ENCODE measurements at regions not wholly inside any gene's neighbourhood (a gene's known extent, or its start where the extent isn't known, plus 50 kb on each side); places are given as distances from the start of the nearest gene placed in this dataset.
"Not testable (repeated sequence)": the region's sequence is repeated elsewhere in the genome, so short reads cannot be mapped to it uniquely, and the experiment has no call there.

DNA sequence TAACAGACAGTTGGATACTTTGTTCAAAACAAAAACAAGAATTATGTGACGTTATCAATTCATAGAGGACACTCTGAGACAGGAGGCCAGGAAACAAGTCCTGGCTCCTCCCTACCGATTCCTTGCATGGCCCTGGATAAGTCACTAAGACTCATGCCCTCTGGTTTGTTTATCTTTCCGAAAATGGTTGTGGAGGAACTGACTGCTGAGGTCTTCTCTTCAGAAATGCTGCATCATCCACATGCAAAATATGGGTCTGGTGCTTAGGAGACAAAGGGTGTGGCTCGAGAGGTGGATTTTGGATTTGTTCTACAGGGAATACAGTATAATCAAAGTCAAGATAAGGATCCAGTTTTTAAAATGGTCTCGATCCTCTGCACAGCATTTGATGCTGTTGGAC, 130.9 kb downstream of the RELL1 start:
- DNase-seq, result no peak
- intact Hi-C loops (cut with DNase I), result no loop called here

DNA sequence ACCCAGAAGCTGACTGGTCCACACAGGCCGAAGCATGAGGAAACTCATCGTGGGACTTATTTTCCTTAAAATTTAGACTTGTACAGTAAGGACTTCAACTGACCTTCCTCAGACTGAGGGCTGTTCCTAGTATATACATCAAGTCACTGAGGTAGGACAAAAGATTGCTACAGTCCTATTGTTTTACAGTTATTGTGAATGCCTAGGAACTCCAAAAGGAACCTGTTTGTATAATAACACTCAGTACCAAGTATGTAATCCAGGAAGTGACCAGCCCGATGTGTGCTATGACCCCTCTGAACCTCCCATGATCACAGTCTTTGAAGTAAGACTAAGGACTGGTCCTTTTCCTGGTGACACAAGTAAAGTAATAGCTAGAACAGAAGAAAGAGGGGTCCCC, 136.3 kb downstream of the RELL1 start:
- DNase-seq; intact Hi-C loops (cut with DNase I): not testable (repeated sequence)

DNA sequence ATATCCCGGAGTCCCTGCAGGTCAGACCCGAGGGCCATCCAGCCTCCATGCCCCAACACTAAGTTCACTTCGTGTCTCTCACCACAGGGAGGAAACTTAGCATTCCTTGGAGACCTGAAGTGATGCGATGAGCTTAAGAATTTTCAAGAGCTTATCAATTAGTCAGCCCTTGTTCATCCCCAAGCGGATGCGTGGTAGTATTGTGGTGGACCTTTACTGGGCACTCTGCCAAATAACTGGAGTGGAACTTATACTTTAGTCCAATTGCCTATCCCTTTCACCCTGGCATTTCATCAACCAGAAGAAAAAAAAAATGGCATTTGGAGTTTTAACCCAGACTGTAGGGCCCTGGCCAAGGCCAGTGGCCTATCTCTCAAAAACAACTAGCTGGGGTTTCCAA, 137.1 kb downstream of the RELL1 start:
- intact Hi-C loops (cut with DNase I), result no loop called here
- DNase-seq, result no peak

DNA sequence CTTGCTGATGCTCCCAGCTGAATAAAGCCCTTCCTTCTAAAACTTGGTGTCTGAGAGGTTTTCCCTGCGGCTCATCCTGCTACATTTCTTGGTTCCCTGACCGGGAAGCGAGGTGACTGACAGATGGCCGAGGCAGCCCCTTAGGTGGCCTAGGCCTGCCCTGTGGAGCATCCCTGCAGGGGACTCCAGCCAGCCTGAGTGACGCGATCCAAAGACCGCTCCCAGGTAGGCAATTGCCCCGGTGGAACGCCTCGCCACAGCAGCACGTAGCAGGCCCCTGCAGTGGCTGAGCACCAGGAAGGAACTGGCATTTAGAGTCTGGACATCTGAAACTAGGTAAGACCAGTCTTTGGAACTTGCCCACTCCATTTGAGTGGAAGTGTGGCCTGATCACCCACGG, 139.6 kb downstream of the RELL1 start:
- no peak for DNase-seq
- intact Hi-C loops (cut with DNase I), result no loop called here

DNA sequence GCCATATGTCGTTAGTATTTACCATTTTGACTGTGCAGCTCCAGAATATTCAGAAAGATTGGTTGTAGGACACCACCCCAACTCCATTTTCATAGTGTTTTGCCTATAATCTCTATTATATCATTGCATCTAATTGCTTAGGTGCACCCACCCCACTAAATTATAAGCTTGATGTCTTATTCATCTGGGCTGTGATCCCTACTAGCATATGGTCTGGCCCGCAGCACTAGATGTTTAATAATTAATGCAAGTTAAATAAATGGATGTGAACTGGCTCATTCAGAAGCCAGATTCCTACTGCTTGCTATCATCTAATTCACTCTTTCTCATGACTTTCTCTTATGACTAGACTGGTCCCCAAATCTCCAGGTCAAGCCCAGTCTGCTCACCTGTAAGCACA, 143.5 kb downstream of the RELL1 start:
- intact Hi-C loops (cut with DNase I), result no loop called here
- no peak for DNase-seq

DNA sequence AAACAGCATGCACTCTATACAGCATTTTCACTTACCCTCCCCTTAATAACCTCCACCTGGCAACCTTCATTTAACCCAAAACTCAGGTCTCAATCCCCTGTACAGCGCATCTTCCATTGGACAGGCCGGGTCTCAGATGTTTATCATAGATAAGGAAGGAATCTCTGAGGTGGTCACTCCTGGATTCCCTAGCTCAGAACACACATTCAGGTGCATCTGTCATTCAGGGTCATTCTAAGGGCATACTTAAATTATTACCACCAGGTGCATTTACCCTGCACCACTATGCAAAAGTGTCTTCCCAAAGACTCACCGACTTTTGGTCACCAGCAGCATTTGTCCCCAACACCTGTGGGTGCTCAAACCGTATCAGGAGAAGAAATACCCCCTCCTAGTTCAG, 144.2 kb downstream of the RELL1 start:
- intact Hi-C loops (cut with DNase I), result no loop called here
- DNase-seq, result no peak

DNA sequence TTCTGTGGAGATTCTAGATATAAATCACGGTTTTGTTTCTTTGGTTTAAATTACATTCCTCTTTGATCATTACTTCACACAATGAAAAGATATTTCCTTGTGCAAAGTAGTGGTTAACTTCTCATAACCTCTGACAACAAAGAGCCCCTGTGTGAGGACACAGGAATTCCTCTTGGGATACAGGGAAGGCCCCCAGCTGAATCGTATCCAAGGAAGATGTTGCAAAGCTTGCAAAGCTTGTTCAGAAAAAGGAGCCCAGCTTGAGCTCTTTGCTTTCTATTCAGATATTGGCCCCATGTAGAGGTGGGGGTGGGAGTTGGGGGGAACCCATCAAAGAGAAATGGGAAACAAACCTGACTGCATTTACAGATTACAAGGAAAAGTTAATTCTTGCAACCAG, 145.7 kb downstream of the RELL1 start:
- DNase-seq, result no peak

DNA sequence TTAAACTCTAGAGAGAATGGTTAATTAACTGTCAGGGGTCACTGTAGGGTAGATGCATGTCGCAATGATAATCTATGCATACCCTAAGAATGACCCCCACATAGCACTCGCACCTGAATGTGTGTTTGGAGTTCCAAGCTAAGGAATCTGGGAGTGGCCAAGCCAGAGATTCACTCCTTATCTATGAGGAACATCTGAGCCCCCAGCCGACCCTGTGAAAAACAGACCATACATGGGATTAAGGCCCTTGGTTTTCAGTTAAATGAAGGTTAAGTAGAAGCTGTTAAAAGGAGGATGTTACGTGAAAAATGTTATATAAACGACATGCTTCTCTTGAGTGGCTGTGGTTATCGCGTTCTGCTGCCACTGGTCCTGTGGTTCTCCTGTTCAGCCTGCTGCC, 147.2 kb downstream of the RELL1 start:
- no peak for DNase-seq
- intact Hi-C loops (cut with DNase I), result no loop called here

More for the DNA sequence above, 145.7 kb downstream of the RELL1 start:
- intact Hi-C loops (cut with DNase I), result no loop called here

DNA sequence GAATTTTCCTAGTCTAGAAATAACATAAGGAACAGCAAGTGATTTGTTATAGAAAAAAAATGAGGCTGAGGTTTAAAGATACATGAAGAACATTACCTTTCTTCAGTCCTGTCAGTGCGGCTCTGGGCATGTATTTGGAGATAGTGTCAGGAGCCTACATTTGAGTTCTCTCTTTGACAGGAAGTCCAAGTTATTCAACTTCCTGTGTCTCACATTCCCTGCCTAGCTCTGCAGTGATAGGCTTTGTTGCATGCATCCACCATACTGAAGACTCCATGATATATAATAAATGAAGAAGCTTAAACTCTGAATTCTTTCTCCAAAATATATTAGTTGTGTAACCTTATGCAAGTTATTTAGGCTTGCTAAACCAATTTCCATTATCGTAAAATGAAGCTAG, 148.7 kb downstream of the RELL1 start:
- intact Hi-C loops (cut with DNase I), result no loop called here
- no peak for DNase-seq

DNA sequence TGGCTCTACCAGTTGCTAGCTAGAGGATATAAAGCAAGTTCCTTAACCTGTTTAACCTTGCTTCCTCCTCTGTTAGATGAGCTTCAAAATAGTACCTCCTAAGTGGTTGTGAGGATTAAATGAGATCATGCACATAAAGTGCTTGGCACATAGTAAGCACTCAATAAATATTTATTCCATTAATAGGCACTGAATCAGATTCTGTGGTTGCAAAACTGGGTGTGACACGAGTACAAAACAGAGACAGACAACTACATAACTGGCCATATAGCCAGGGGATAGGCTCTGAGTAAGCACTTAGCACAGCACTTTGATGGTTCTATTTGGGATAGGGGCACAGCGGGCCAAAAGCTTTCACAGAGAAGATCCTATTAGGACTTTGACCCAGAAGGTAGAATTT, 150.3 kb downstream of the RELL1 start:
- DNase-seq, result no peak
- intact Hi-C loops (cut with DNase I), result no loop called here

DNA sequence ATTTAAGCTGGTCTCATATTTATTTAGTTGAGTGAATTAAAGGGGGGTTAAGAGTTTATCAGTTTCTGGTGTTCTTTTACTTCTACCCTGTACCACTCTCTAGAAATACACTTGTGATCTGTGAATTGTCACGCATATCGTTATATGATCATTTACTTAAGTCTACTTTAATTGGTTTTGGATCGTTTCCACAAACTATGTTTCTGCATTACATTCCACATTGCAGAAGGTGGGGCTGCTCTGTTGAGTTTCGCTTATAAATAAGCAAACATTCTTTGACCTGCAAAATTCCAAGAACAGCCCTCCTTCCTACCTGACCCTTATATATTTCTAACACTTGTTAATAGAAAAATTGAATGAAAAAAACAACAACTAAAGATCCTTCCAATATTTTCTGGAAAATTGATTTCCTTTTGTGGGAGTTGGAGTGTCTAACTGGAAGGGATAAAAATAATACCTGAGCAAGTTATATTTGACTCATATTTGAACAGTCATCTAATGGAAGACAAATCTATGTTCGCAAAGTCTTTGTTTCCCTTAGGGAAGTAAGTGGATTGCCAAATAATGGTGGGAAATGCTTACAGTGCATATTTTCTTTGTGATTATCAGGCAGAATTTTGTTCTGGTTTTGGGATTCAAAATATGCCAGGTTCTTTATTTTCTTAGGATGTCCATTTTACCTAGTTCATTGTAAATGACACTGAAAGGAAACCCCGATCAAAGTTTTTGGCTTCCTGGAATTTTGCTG, 152.7 kb downstream of the RELL1 start:
- intact Hi-C loops (cut with DNase I), result no loop called here

DNA sequence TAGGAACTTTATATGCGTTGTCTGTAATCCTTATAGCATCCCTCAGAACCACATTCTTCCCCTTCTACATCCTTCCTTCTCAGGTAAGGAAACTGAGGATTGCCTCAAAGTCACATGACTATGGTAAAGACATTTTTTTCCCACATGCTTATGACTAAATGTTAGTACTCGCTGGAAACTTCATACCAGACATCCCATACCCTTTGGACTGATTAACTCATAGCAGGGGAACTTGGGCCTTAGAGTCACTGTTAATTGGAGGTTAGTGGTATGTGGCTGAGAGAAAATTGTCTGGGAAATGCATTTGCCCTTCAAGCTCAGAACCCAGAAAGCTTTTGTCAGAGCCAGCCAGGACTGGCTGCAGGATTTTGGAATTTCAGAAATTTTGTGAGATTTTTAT, 155.0 kb downstream of the RELL1 start:
- intact Hi-C loops (cut with DNase I), result no loop called here
- no peak for DNase-seq

More for the DNA sequence above, 152.7 kb downstream of the RELL1 start:
- DNase-seq, result no peak

DNA sequence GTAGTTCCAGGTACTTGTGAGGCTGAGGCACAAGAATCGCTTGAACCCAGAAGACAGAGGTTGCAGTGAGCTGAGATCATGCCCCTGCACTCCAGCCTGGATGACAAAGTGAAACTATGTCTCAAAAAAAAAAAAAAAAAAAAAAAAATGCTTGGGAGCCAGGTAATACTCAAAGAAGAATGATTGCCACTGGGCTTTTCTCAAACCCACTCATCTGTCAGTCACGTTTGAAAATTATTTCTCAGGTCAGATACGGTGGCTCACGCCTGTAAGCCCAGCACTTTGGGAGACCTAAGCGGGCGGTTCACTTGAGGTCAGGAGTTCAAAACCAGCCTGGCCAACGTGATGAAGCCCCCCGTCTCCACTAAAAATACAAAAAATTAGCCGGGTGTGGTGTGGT, 155.7 kb downstream of the RELL1 start:
- DNase-seq, result no peak
- intact Hi-C loops (cut with DNase I), result no loop called here

DNA sequence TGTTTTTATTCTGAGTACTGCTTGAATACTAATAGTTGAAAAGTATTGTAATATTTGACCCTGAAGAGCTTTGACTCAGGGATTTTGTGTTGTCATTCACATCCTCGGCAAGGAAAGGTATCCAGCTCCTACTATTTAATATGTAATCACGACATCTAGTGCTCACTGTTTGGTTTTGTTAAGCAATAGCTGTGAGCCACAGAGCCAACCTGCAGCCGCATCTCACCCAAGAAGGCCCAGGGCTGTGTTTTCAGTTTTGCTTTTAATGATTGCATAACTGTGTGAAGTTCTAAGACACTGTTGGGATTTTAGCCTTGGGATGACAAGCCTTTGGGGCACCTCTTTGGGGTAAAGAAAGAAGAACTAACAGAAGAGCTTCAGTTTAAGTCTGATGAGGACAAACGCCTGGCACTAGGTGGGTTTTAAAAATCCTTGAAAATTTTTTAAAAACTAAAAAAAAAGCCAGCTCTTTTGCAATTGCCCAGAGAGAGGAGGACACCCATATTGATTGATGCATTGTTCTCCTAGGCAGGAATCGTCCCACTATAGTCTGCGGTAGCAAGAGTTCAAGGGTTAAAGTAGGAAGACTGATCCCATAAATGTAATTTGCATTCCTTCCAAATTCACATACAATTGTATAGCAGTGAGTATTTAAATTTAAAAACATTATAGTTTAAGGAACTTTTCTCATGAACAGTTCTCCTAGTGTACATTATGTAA, 157.8 kb downstream of the RELL1 start:
- DNase-seq, result no peak
- intact Hi-C loops (cut with DNase I), result no loop called here

DNA sequence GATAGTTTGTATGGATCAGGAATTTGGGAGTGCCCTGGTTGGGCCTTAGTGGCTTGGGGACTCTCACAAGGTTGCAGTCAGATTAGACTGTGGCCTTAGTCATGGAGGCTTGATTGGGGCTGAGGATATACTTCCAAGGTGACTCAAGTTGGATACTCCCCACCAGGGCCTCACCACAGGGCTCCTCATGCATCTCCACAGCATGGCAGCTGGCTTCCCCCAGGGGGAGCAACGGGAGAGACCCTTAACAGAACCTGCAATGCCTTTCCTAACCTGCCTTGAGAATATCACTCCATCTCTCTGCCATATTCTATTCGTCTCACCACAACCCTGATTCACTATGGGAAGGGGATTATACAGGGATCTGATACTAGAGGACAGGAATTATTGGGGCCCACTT, 161.9 kb downstream of the RELL1 start:
- DNase-seq, result peak in 1 of 10 donors; percentile 30
- intact Hi-C loops (cut with DNase I), result no loop called here

DNA sequence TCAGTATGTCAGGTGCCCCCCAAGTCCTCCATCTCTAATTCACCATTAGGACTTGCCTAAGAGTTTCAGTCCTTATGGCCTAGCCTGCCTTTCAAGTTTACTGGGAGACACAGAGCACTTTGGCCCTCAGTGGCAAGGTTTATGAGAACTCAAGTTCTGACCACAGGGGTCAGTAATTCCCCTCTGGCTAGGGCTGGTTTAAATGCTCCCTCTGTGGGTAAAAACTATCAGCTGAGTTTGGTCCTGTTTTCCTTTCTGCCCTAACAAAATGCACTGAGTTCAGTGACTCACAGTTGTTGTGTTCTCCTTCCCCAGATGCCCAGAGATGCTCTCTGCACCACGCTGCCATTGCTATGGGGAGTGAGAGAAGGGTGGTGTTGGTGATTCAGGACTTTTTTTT, 163.2 kb downstream of the RELL1 start:
- intact Hi-C loops (cut with DNase I), result no loop called here
- DNase-seq, result peak in 1 of 10 donors; percentile 27

DNA sequence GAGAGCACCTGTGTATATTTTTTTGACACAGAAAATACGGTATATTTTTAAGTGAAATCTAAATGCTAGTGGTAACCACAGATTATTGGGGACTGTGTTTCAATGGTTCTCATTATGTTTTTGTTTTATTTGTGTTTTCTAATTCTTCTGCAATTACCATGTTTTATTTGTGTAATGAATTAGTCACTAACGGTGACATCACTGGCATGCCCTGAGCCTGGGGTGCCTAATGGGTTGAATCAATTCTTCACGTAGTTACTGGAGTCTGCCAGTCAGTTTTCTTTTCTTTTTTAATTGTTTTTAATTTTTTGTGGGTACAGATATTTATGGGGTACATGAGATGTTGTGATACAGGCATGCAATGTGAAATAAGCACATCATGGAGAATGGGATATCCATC, 168.8 kb downstream of the RELL1 start:
- intact Hi-C loops (cut with DNase I), result no loop called here
- no peak for DNase-seq

DNA sequence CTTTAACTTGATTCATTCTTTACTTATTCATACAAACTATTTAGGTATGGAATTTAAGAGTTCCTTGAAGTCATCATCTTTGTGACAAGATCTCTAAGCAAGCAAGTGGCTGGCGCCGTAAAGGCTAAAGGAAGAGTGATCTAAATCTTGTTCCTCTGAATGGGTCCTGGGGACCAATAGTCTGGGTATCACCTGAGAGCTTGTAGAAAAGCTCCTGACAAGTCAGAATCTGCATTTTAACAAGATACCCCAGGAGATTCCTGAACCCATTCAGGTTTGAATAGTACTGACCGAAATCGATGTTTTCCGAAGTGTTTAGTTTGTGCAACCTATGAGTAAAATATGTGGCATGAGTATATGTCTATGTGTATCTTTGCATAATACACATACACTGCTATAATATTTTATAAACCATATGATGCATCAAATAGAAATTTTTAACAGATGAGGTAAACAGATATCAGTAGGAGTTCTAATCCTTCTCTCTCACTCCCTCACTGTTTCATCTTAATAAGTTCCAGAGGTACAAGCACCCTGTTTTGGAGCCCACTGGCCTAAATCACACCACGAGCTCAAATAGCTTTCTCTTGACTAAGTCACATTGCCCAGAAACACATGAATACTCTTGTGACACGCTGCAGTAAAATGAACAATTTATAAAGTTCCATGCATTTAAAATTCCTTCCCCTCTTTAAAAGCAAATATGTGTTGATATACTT, 170.0 kb downstream of the RELL1 start:
- DNase-seq, result no peak
- intact Hi-C loops (cut with DNase I), result no loop called here

DNA sequence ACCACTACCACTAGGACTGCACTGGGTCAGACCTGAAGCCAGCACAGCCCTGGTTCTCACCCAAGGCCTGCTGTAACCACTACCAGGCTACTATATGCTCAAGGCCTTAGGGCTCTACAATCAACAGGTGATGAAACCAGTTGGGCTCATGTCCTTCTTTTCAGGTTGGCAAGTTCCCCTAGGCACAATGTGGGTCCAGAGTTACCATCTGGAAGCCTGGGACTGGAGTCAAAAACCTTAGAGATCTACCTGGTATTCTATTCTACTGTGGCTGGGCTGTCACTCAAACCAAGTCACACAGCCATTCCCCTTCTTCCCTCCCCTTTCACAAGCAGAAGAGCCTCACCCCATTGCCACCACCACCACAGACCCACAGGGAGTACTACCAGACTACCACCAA, 175.6 kb downstream of the RELL1 start:
- DNase-seq, result no peak
- intact Hi-C loops (cut with DNase I), result no loop called here

DNA sequence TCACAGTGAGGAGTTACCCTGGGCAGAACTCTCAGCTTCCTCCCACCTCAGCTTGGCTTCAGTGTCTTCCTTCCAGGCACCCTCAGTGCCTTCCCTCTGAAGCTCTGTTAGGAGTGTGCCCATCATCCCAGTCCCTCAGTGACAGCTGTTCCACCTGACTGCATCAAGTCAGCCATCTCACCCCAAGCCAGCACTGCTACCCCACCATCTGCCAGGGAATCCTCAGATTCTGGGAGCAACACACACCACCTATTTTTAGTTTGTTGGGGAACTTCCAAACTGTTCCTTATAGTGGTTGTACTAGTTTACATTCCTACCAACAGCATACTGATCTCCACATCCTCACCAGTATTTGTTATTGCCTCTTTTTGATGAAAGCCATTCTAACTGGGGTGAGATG, 182.9 kb downstream of the RELL1 start:
- intact Hi-C loops (cut with DNase I), result no loop called here
- peak in 1 of 10 donors; percentile 51 for DNase-seq

DNA sequence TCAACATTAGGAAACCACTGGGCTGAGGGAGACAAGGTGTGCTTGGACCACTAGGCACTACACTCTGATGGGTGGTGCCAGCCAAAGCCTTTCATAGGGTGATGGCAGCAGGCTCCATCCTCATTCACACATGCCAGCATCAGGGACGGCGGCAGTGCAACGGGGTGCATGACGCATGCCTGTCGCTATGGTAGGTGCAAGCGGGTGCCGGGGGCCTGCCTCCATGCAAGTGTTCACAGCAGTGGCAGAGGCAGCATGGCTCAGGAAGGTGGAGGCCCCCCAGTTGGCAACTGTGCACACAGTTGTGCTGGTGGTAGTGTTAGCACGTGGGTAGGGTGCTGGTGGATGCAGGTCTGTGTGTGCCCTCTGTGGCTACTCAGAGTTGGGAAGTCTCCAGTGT, 184.1 kb downstream of the RELL1 start:
- intact Hi-C loops (cut with DNase I), result no loop called here
- peak in 2 of 10 donors; percentile 65 to 82 for DNase-seq
